Upper lobe of left lung (tissue), 4 donors: ENCODE measurements at regions not wholly inside any gene's neighbourhood (a gene's known extent, or its start where the extent isn't known, plus 50 kb on each side); places are given as distances from the start of the nearest gene placed in this dataset.

Experiments used
- POLR2A ChIP-seq, 4 donors: fragments of 450-650 bp; IDR thresholded peaks; one replicate each; pipeline ENCODE4 v1.5.1; 2016 to 2017; ENCODE audit warnings: antibody characterized with exemption in 4 of 4, mild to moderate bottlenecking in 2 of 4
- TF ChIP-seq, protein P1 (sequence below), 6 experiments: fragments of 450-650 bp in 4 of 6; fragments of 200-600 bp in 2 of 6; sonication (generic) in 2 of 6; IDR thresholded peaks; one replicate each; pipeline ENCODE4 v1.5.1; 2016 to 2019; ENCODE audit warnings: antibody characterized with exemption in 6 of 6

- TF ChIP-seq POLR2A (IDR thresholded peaks at IDR 0.05), result no peak
- TF ChIP-seq, protein P1, sequence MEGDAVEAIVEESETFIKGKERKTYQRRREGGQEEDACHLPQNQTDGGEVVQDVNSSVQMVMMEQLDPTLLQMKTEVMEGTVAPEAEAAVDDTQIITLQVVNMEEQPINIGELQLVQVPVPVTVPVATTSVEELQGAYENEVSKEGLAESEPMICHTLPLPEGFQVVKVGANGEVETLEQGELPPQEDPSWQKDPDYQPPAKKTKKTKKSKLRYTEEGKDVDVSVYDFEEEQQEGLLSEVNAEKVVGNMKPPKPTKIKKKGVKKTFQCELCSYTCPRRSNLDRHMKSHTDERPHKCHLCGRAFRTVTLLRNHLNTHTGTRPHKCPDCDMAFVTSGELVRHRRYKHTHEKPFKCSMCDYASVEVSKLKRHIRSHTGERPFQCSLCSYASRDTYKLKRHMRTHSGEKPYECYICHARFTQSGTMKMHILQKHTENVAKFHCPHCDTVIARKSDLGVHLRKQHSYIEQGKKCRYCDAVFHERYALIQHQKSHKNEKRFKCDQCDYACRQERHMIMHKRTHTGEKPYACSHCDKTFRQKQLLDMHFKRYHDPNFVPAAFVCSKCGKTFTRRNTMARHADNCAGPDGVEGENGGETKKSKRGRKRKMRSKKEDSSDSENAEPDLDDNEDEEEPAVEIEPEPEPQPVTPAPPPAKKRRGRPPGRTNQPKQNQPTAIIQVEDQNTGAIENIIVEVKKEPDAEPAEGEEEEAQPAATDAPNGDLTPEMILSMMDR (IDR thresholded peaks at IDR 0.05), result no peak
Observed at GRCh38 chr18:71012789-71013188, 723.9 kb downstream of the SOCS6 start.
